ENCODE measurements at regions not wholly inside any gene's neighbourhood (a gene's known extent, or its start where the extent isn't known, plus 50 kb on each side); places are given as distances from the start of the nearest gene placed in this dataset.

GRCh38 chr14:99043267-99043615, 228.8 kb downstream of the BCL11B start:
- no peak for TF ChIP-seq CTCF (IDR thresholded peaks at IDR 0.05; ENCODE audit: extremely low read depth in 1 of 2, insufficient read depth in 1 of 2, low read depth in 1 of 2, low read length in 2 of 2)
- TF ChIP-seq POLR2A (IDR thresholded peaks at IDR 0.05; ENCODE audit: low read depth, low read length): no peak
- no peak for TF ChIP-seq EZH2 (IDR thresholded peaks at IDR 0.05; ENCODE audit: borderline replicate concordance, low read depth, low read length, severe bottlenecking)
- no peak for TF ChIP-seq POLR2AphosphoS5 (IDR thresholded peaks at IDR 0.05; ENCODE audit: insufficient read depth, low read depth, low read length)
- TF ChIP-seq MYC (IDR thresholded peaks at IDR 0.05; ENCODE audit: low read depth, low read length): no peak
- TF ChIP-seq MAX (IDR thresholded peaks at IDR 0.05; ENCODE audit: insufficient read depth, insufficient read length): no peak
